HEK293 (cell line): ENCODE measurements at regions not wholly inside any gene's neighbourhood (a gene's known extent, or its start where the extent isn't known, plus 50 kb on each side); places are given as distances from the start of the nearest gene placed in this dataset.

Experiments
- CTCF ChIP-seq: fragments of 450-650 bp; formaldehyde crosslinking; IDR thresholded peaks from 2 replicates; pipeline ENCODE4 v1.5.1; 2016; ENCODE audit warnings: missing biosample characterization, missing genetic modification characterization
- PBX3 ChIP-seq: sonication (generic); formaldehyde crosslinking; IDR thresholded peaks from 2 replicates; pipeline ENCODE4 v1.8.1; 2022; ENCODE audit warnings: mild to moderate bottlenecking, moderate library complexity, missing genetic modification reagents
- SETDB1 ChIP-seq: IDR thresholded peaks from one replicate; pipeline ENCODE4 v1.6.1; 2017; ENCODE audit warnings: mild to moderate bottlenecking, low read length, moderate library complexity, mixed read lengths; ENCODE audit not compliant: insufficient read length
- ZBTB7A ChIP-seq: fragments of 450-650 bp; formaldehyde crosslinking; IDR thresholded peaks from 2 replicates; pipeline ENCODE4 v1.5.1; 2016; ENCODE audit warnings: low read depth, missing biosample characterization, missing genetic modification characterization
- ZNF132 ChIP-seq: fragments of 450-650 bp; formaldehyde crosslinking; IDR thresholded peaks from 2 replicates; pipeline ENCODE4 v1.5.1; 2017; ENCODE audit warnings: missing biosample characterization, missing genetic modification characterization, borderline replicate concordance
- ZNF274 ChIP-seq, 2 experiments: fragments of 200-500 bp in 1 of 2; fragments of 450-650 bp in 1 of 2; sonication (Bioruptor generic) in 1 of 2; formaldehyde crosslinking in 1 of 2; IDR thresholded peaks; 2 replicates each; pipeline versions ENCODE4 v1.5.1 to v1.6.1; 2014 to 2016; ENCODE audit warnings: borderline replicate concordance in 1 of 2, inconsistent platforms in 1 of 2, low read length in 1 of 2, missing biosample characterization in 1 of 2, missing genetic modification characterization in 1 of 2
- ZNF529 ChIP-seq: fragments of 450-650 bp; formaldehyde crosslinking; IDR thresholded peaks from 2 replicates; pipeline ENCODE4 v1.5.1; 2017; ENCODE audit warnings: missing genetic modification characterization, missing biosample characterization; ENCODE audit not compliant: insufficient replicate concordance
- ZNF701 ChIP-seq: fragments of 450-650 bp; formaldehyde crosslinking; IDR thresholded peaks from 2 replicates; pipeline ENCODE4 v1.5.1; 2016; ENCODE audit warnings: missing biosample characterization, missing genetic modification characterization
- ZNF777 ChIP-seq: fragments of 450-650 bp; formaldehyde crosslinking; IDR thresholded peaks from 2 replicates; pipeline ENCODE4 v1.5.1; 2017; ENCODE audit warnings: missing biosample characterization, missing genetic modification characterization, borderline replicate concordance
- ZSCAN5A ChIP-seq: fragments of 450-650 bp; formaldehyde crosslinking; IDR thresholded peaks from 2 replicates; pipeline ENCODE4 v1.5.1; 2016; ENCODE audit warnings: missing biosample characterization, missing genetic modification characterization
- TF ChIP-seq, protein P1 (sequence below): fragments of 450-650 bp; formaldehyde crosslinking; IDR thresholded peaks from 2 replicates; pipeline ENCODE4 v1.5.1; 2016; ENCODE audit warnings: missing biosample characterization, missing genetic modification characterization
- TF ChIP-seq, protein P2 (sequence below): fragments of 450-650 bp; formaldehyde crosslinking; IDR thresholded peaks from 2 replicates; pipeline ENCODE4 v1.5.1; 2016; ENCODE audit warnings: missing biosample characterization, missing genetic modification characterization

- TF ChIP-seq ZNF529 (no peak), CTCF (no peak), ZBTB7A (no peak), ZNF777 (tag by site-specific recombination) (no peak), PBX3 (CRISPR knock-in tag) (no peak), ZNF701 (tag by site-specific recombination) (no peak), ZNF132 (tag by site-specific recombination) (no peak), SETDB1 (no peak), ZSCAN5A (tag by site-specific recombination) (no peak), ZNF274 (IDR thresholded peaks at IDR 0.05; ENCODE audit: low read length) (no peak), ZNF274 (tag by site-specific recombination; IDR thresholded peaks at IDR 0.05; ENCODE audit: borderline replicate concordance) (no peak)
- TF ChIP-seq, protein P1, sequence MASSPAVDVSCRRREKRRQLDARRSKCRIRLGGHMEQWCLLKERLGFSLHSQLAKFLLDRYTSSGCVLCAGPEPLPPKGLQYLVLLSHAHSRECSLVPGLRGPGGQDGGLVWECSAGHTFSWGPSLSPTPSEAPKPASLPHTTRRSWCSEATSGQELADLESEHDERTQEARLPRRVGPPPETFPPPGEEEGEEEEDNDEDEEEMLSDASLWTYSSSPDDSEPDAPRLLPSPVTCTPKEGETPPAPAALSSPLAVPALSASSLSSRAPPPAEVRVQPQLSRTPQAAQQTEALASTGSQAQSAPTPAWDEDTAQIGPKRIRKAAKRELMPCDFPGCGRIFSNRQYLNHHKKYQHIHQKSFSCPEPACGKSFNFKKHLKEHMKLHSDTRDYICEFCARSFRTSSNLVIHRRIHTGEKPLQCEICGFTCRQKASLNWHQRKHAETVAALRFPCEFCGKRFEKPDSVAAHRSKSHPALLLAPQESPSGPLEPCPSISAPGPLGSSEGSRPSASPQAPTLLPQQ (tag by site-specific recombination) = no peak
- TF ChIP-seq, protein P2, sequence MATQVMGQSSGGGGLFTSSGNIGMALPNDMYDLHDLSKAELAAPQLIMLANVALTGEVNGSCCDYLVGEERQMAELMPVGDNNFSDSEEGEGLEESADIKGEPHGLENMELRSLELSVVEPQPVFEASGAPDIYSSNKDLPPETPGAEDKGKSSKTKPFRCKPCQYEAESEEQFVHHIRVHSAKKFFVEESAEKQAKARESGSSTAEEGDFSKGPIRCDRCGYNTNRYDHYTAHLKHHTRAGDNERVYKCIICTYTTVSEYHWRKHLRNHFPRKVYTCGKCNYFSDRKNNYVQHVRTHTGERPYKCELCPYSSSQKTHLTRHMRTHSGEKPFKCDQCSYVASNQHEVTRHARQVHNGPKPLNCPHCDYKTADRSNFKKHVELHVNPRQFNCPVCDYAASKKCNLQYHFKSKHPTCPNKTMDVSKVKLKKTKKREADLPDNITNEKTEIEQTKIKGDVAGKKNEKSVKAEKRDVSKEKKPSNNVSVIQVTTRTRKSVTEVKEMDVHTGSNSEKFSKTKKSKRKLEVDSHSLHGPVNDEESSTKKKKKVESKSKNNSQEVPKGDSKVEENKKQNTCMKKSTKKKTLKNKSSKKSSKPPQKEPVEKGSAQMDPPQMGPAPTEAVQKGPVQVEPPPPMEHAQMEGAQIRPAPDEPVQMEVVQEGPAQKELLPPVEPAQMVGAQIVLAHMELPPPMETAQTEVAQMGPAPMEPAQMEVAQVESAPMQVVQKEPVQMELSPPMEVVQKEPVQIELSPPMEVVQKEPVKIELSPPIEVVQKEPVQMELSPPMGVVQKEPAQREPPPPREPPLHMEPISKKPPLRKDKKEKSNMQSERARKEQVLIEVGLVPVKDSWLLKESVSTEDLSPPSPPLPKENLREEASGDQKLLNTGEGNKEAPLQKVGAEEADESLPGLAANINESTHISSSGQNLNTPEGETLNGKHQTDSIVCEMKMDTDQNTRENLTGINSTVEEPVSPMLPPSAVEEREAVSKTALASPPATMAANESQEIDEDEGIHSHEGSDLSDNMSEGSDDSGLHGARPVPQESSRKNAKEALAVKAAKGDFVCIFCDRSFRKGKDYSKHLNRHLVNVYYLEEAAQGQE (tag by site-specific recombination) = no peak
Observed at GRCh38 chr5:25823330-25823873, 1178.6 kb upstream of the CDH10 start.
